ENCODE measurements at regions not wholly inside any gene's neighbourhood (a gene's known extent, or its start where the extent isn't known, plus 50 kb on each side); places are given as distances from the start of the nearest gene placed in this dataset.

DNA sequence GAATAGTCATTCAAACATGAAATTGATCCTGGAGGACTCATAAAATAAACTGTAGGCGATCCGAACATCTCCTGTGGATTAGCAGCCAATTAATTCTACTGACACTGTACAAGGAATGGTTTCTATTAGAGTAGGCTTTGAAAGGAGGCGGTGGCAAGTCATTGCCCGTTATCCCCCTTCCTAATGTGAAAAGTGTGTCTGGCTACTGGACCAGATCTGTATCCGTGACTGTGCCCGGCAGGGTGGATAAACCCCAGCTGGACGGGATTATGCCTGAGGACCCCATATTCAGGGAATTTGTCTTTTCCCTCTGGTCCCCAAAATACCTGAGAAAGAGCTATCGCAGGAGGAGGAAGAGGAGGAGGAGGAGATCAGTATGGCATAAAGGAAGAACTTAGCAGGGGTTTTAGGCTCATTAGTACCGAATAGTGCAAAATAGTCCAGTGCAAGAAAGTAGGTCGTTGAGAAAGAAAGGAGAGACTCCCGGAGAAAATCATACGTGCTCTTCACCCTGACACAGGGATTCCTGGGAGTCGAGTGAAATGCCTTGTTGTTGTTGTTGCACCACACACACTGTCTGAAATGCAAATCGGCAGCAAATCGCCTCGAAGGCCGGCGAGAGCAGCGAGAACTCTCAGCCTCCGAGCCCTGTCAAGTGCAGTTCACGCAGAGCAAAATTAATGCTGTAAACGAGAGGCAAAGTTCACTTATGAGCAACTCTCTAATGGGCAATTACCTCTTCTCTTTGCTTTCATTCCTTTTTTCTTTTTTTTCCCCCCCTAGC is 178.9 kb upstream of the ARID1B start:
- TF ChIP-seq, protein P1, sequence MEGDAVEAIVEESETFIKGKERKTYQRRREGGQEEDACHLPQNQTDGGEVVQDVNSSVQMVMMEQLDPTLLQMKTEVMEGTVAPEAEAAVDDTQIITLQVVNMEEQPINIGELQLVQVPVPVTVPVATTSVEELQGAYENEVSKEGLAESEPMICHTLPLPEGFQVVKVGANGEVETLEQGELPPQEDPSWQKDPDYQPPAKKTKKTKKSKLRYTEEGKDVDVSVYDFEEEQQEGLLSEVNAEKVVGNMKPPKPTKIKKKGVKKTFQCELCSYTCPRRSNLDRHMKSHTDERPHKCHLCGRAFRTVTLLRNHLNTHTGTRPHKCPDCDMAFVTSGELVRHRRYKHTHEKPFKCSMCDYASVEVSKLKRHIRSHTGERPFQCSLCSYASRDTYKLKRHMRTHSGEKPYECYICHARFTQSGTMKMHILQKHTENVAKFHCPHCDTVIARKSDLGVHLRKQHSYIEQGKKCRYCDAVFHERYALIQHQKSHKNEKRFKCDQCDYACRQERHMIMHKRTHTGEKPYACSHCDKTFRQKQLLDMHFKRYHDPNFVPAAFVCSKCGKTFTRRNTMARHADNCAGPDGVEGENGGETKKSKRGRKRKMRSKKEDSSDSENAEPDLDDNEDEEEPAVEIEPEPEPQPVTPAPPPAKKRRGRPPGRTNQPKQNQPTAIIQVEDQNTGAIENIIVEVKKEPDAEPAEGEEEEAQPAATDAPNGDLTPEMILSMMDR (IDR thresholded peaks at IDR 0.05) = no peak
- TF ChIP-seq POLR2A (IDR thresholded peaks at IDR 0.05) = no peak

Data from body of pancreas (tissue), 4 donors.